Mesothelial cell of epicardium (in vitro differentiated cells): ENCODE measurements at regions not wholly inside any gene's neighbourhood (a gene's known extent, or its start where the extent isn't known, plus 50 kb on each side); places are given as distances from the start of the nearest gene placed in this dataset.

Experiments
- DNase-seq, 2 experiments: peaks; one replicate each; pipeline ENCODE4 v3.0.0; 2021; ENCODE audit warnings: low spot score in 2 of 2; ENCODE audit not compliant: unreplicated experiment in 2 of 2
- H3K27ac Mint-ChIP-seq: 2 replicates; pipeline ENCODE4 v1.8.0; 2021; ENCODE audit warnings: mixed read lengths
- H3K27me3 Mint-ChIP-seq: 2 replicates; pipeline ENCODE4 v1.8.0; 2021; ENCODE audit warnings: low read depth, mixed read lengths
- H3K36me3 Mint-ChIP-seq: 2 replicates; pipeline ENCODE4 v1.8.0; 2021; ENCODE audit warnings: mixed read lengths
- H3K4me1 Mint-ChIP-seq: 2 replicates; pipeline ENCODE4 v1.8.0; 2021; ENCODE audit warnings: mixed read lengths
- H3K4me3 Mint-ChIP-seq: 2 replicates; pipeline ENCODE4 v1.8.0; 2021; ENCODE audit warnings: mild to moderate bottlenecking, moderate library complexity, mixed read lengths
- H3K9me3 Mint-ChIP-seq: 2 replicates; pipeline ENCODE4 v1.8.0; 2021; ENCODE audit warnings: mixed read lengths
- CTCF ChIP-seq: fragments of 200-600 bp; sonication (generic); IDR thresholded peaks from one replicate; pipeline ENCODE4 v1.5.0; 2021; ENCODE audit warnings: antibody characterized with exemption; ENCODE audit not compliant: unreplicated experiment

- peaks cover 17% of the 10 kb centered on the region for H3K27me3 Mint-ChIP-seq
- no peaks in the 10 kb centered on the region for H3K36me3 Mint-ChIP-seq
- TF ChIP-seq CTCF = no peak
- DNase-seq = no peak
- H3K4me1 Mint-ChIP-seq = no peaks in the 10 kb centered on the region
- H3K9me3 Mint-ChIP-seq = no peaks in the 10 kb centered on the region
- H3K27ac Mint-ChIP-seq = no peak overlapping the region
- H3K4me3 Mint-ChIP-seq = no peak overlapping the region
These were observed 242.1 kb downstream of the SOD2 start for GRCh38 chr6:159450815-159451465.

- TF ChIP-seq CTCF = no peak
- no peaks in the 10 kb centered on the region for H3K4me1 Mint-ChIP-seq
- no peak for DNase-seq
- no peak overlapping the region for H3K27ac Mint-ChIP-seq
- no peak overlapping the region for H3K4me3 Mint-ChIP-seq
- H3K9me3 Mint-ChIP-seq = peaks cover under 1% of the 10 kb centered on the region
- H3K36me3 Mint-ChIP-seq = no peaks in the 10 kb centered on the region
- peaks cover 29% of the 10 kb centered on the region for H3K27me3 Mint-ChIP-seq
These were observed 246.7 kb downstream of the SOD2 start for GRCh38 chr6:159446340-159446739.

DNA sequence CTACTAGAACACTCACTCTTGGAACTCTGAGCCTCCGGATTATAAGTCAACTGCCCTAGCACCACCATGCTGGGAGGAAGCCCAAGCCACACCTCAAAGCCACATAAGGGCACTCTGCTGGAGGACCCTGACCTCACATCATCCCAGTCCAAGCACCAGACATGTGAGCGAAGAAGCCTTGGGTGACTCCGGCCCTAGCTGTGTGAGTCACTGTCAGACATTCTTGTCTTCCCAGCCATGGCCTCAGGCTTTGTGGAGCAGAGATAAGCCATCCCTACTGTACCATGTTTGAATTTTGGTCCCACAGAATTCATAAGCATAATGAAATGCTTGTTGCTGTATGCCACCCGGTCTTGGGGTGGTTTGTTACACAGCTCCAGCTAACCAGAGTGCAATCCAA, 247.7 kb downstream of the SOD2 start:
- no peak for TF ChIP-seq CTCF
- Mint-ChIP-seq H3K36me3 (no peaks in the 10 kb centered on the region), H3K27me3 (peaks cover 35% of the 10 kb centered on the region), H3K9me3 (peaks cover 3% of the 10 kb centered on the region), H3K27ac (no peak overlapping the region), H3K4me3 (no peak overlapping the region), H3K4me1 (no peaks in the 10 kb centered on the region)
- DNase-seq = no peak

GRCh38 chr6:159444056-159444760, 248.8 kb downstream of the SOD2 start:
- peaks cover 3% of the 10 kb centered on the region for H3K9me3 Mint-ChIP-seq
- no peaks in the 10 kb centered on the region for H3K36me3 Mint-ChIP-seq
- no peaks in the 10 kb centered on the region for H3K4me1 Mint-ChIP-seq
- H3K27me3 Mint-ChIP-seq = peaks cover 40% of the 10 kb centered on the region
- H3K4me3 Mint-ChIP-seq = no peak overlapping the region
- no peak for DNase-seq
- no peak for TF ChIP-seq CTCF
- H3K27ac Mint-ChIP-seq = no peak overlapping the region

DNA sequence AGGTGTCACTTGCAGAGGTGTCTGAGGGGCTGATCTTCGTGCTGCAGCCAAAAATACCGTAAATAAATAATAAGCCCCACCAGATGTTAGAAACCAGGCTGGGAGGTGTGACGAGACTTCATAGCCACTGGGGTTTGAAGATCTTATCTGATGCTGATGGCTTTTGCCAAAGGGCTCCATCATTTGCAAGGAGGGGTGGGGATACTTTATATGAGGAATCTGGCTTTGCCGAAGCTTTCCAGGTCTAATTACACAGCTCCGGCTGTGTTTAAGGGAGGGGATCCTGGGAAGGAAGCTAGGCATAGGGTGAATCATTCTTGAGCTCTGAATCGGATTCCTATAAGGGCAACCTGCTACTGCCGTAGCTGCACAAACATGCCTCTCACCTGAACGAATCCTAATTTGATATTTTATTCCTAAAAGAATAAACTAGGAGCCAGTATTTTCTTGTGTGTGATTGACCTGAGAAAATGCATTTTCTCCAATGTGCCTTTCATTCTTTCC, 249.6 kb downstream of the SOD2 start:
- no peak overlapping the region for H3K27ac Mint-ChIP-seq
- no peaks in the 10 kb centered on the region for H3K4me1 Mint-ChIP-seq
- H3K9me3 Mint-ChIP-seq = peaks cover 3% of the 10 kb centered on the region
- no peak for DNase-seq
- H3K4me3 Mint-ChIP-seq = no peak overlapping the region
- peaks cover 42% of the 10 kb centered on the region for H3K27me3 Mint-ChIP-seq
- no peak for TF ChIP-seq CTCF
- no peaks in the 10 kb centered on the region for H3K36me3 Mint-ChIP-seq
